Right lobe of liver (tissue), 6 donors: ENCODE measurements at regions not wholly inside any gene's neighbourhood (a gene's known extent, or its start where the extent isn't known, plus 50 kb on each side); places are given as distances from the start of the nearest gene placed in this dataset.

Source experiments
- ATAC-seq, 4 donors: fragments of 200-7000 bp; cut with Tn5 transposase; one replicate each; pipeline ENCODE4 v1.9.1; 2020; ENCODE audit warnings: mild to moderate bottlenecking in 4 of 4, moderate library complexity in 4 of 4
- DNase-seq, 3 donors: peaks; one replicate each; pipeline ENCODE4 v3.0.0-alpha.2; 2020
- H3K27ac ChIP-seq, 3 donors: fragments of 200-600 bp; one replicate each; pipeline ENCODE4 v1.8.0; 2022
- H3K27me3 ChIP-seq, 2 donors: fragments of 200-600 bp; one replicate each; pipeline ENCODE4 v1.8.0; 2022
- H3K36me3 ChIP-seq, 4 donors: fragments of 200-600 bp; sonication (generic) in 1 of 4; one replicate each; pipeline versions ENCODE4 v1.5.1 to v1.8.0; 2017 to 2022; ENCODE audit warnings: control low read depth in 1 of 4
- H3K4me1 ChIP-seq, 4 donors: fragments of 200-600 bp; sonication (generic) in 1 of 4; one replicate each; pipeline versions ENCODE4 v1.5.1 to v1.8.0; 2017 to 2022; ENCODE audit warnings: control low read depth in 1 of 4
- H3K4me3 ChIP-seq, 3 donors: fragments of 200-600 bp; one replicate each; pipeline ENCODE4 v1.8.0; 2022
- H3K9me3 ChIP-seq, 4 donors: fragments of 200-600 bp; sonication (generic) in 1 of 4; one replicate each; pipeline versions ENCODE4 v1.5.1 to v1.8.0; 2017 to 2022; ENCODE audit warnings: control low read depth in 1 of 4
- POLR2A ChIP-seq: fragments of 450-650 bp; IDR thresholded peaks from one replicate; pipeline ENCODE4 v1.6.1; 2017; ENCODE audit warnings: antibody characterized with exemption, mild to moderate bottlenecking
- WGBS: methylation state at CpG from one replicate; pipeline ENCODE4 v1.1.6; 2018; ENCODE audit warnings: low coverage, low lambda C conversion rate; ENCODE audit not compliant: insufficient coverage; ENCODE audit errors: missing lambda C conversion rate; 5-methylcytosine and 5-hydroxymethylcytosine counted together
- intact Hi-C, 2 donors: fragments of 100-400 bp; cut with DNase I; formaldehyde crosslinking; loops; one replicate each; pipeline versions ENCODE4 v1.11.2 to v1.14.1; 2022
- TF ChIP-seq, protein P1 (sequence below), 4 donors: fragments of 200-600 bp in 3 of 4; fragments of 450-650 bp in 1 of 4; IDR thresholded peaks; one replicate each; pipeline versions ENCODE4 v1.5.1 to v1.8.0; 2016 to 2022; ENCODE audit warnings: antibody characterized with exemption in 4 of 4, mild to moderate bottlenecking in 2 of 4
- donor health status: DM: no; HTN: yes; CAD: no.
- donor health status: DM: no; HTN: no; CAD: no.
- donor health status: DM: no; HTN: no; CAD: no.
- donor health status: DM: no; HTN: yes; CAD: no.
- donor health status: DM: no; HTN: yes; CAD: no.

DNA sequence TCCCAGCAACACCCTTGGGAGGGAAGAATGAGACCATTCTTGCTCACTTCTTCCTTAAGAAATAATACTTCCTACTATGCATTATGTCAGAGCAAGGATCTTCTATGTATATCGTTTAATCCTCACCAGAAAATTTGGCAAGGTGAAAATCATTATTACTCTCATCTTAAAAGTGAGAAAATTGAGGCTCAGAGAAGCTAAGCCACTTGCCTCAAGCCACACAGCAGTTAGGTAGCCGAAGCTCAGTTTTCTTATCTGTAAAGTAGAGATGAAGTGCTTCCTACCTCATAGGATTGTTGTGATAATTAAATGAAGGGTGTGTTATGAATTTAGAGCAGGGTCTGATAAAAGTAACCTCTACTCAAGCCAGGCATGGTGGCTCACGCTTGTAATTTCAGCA, 368.9 kb upstream of the ASIC2 start:
- Histone ChIP-seq H3K9me3 (no peaks in the 10 kb centered on the region), H3K4me3 (no peak overlapping the region), H3K36me3 (no peaks in the 10 kb centered on the region), H3K4me1 (no peaks in the 10 kb centered on the region), H3K27me3 (no peaks in the 10 kb centered on the region), H3K27ac (no peak overlapping the region)
- intact Hi-C loops, result no loop called here
- DNase-seq (no peak), ATAC-seq (no peak)
- WGBS, result 44% methylated on average over 3 of the region's 3 CpGs
- TF ChIP-seq, protein P1, sequence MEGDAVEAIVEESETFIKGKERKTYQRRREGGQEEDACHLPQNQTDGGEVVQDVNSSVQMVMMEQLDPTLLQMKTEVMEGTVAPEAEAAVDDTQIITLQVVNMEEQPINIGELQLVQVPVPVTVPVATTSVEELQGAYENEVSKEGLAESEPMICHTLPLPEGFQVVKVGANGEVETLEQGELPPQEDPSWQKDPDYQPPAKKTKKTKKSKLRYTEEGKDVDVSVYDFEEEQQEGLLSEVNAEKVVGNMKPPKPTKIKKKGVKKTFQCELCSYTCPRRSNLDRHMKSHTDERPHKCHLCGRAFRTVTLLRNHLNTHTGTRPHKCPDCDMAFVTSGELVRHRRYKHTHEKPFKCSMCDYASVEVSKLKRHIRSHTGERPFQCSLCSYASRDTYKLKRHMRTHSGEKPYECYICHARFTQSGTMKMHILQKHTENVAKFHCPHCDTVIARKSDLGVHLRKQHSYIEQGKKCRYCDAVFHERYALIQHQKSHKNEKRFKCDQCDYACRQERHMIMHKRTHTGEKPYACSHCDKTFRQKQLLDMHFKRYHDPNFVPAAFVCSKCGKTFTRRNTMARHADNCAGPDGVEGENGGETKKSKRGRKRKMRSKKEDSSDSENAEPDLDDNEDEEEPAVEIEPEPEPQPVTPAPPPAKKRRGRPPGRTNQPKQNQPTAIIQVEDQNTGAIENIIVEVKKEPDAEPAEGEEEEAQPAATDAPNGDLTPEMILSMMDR (IDR thresholded peaks at IDR 0.05), result no peak
- no peak for TF ChIP-seq POLR2A

DNA sequence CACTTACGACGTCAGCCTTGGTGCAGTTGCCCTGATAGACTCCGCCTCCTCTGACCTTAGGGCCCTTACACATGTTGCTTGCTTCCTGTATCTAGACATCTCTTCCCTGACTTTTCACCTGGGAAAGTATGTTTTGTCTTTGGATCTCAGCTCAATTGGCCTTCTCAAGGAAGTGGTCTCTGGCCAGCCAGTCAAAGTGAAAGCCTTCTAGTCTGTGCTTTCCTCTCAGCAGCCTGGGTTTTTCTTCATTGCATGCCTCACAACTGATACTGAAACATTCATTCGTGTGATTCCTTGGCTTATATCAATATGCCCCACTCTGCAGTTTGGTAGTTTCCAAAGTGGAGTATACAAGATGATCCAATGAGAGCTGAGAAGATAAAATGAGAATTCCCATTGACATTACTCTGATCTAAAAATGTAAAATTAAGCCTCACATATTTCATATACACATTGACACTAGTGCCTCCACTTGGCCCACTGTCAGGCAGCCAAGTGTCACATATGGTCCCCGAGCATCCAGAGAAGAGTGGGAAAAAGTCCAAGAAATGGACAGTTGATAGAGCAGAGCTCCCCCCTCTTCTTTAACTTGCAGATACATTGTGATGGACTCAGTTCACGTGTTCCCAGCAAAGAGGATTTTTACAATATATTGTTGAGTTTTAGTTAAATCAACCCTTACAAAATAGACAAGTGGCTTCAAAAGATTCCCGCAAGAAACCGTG, 371.2 kb upstream of the ASIC2 start:
- Histone ChIP-seq H3K36me3 (no peaks in the 10 kb centered on the region), H3K9me3 (no peaks in the 10 kb centered on the region), H3K4me1 (no peaks in the 10 kb centered on the region), H3K27ac (no peak overlapping the region), H3K27me3 (no peaks in the 10 kb centered on the region), H3K4me3 (no peak overlapping the region)
- no peak for TF ChIP-seq POLR2A
- TF ChIP-seq, protein P1 (IDR thresholded peaks at IDR 0.05), result no peak
- DNase-seq (no peak), ATAC-seq (no peak)
- intact Hi-C loops, result no loop called here
- WGBS, result 52% methylated on average over 8 of the region's 8 CpGs

GRCh38 chr17:33667052-33667509, 374.0 kb upstream of the ASIC2 start:
- Histone ChIP-seq H3K27me3 (no peaks in the 10 kb centered on the region), H3K4me3 (no peak overlapping the region), H3K36me3 (no peaks in the 10 kb centered on the region), H3K27ac (no peak overlapping the region), H3K9me3 (no peaks in the 10 kb centered on the region), H3K4me1 (no peaks in the 10 kb centered on the region)
- WGBS, result 45% methylated on average over 12 of the region's 12 CpGs
- DNase-seq (no peak), ATAC-seq (no peak)
- intact Hi-C loops, result no loop called here
- TF ChIP-seq POLR2A, result no peak
- TF ChIP-seq, protein P1 (IDR thresholded peaks at IDR 0.05), result no peak

GRCh38 chr17:33667671-33668070, 374.6 kb upstream of the ASIC2 start:
- Histone ChIP-seq H3K9me3 (no peaks in the 10 kb centered on the region), H3K27me3 (no peaks in the 10 kb centered on the region), H3K36me3 (no peaks in the 10 kb centered on the region), H3K4me1 (no peaks in the 10 kb centered on the region), H3K27ac (no peak overlapping the region), H3K4me3 (no peak overlapping the region)
- DNase-seq (no peak), ATAC-seq (no peak)
- no peak for TF ChIP-seq POLR2A
- TF ChIP-seq, protein P1 (IDR thresholded peaks at IDR 0.05), result no peak
- 49% methylated on average over 4 of the region's 4 CpGs for WGBS
- intact Hi-C loops, result no loop called here
